Trophoblast cell (in vitro differentiated cells and primary cell): ENCODE measurements at regions not wholly inside any gene's neighbourhood (a gene's known extent, or its start where the extent isn't known, plus 50 kb on each side); places are given as distances from the start of the nearest gene placed in this dataset.

Source experiments
- DNase-seq, 2 donors: peaks; one replicate each; pipeline ENCODE4 v3.0.0-alpha.2; 2016
- H2AFZ ChIP-seq: 2 replicates; pipeline ENCODE4 v1.6.1; 2013; ENCODE audit warnings: low read length, moderate library complexity, mild to moderate bottlenecking; ENCODE audit not compliant: insufficient read depth, poor library complexity
- H2AK5ac ChIP-seq: 2 replicates; pipeline ENCODE4 v1.6.1; 2013; ENCODE audit warnings: mild to moderate bottlenecking, low read length
- H2BK120ac ChIP-seq: 2 replicates; pipeline ENCODE4 v1.6.1; 2013; ENCODE audit warnings: low read length, mild to moderate bottlenecking, moderate library complexity; ENCODE audit not compliant: insufficient read depth, poor library complexity
- H2BK12ac ChIP-seq: 2 replicates; pipeline ENCODE4 v1.6.1; 2013; ENCODE audit warnings: mild to moderate bottlenecking, low read length, moderate library complexity
- H2BK5ac ChIP-seq: 2 replicates; pipeline ENCODE4 v1.6.1; 2013; ENCODE audit warnings: low read length, low read depth, moderate library complexity, mild to moderate bottlenecking; ENCODE audit not compliant: poor library complexity
- H3K14ac ChIP-seq: 2 replicates; pipeline ENCODE4 v1.6.1; 2013; ENCODE audit warnings: mild to moderate bottlenecking, low read length
- H3K18ac ChIP-seq: 2 replicates; pipeline ENCODE4 v1.6.1; 2013; ENCODE audit warnings: mild to moderate bottlenecking, low read length
- H3K23ac ChIP-seq: 2 replicates; pipeline ENCODE4 v1.6.1; 2013; ENCODE audit warnings: low read length
- H3K27ac ChIP-seq: 2 replicates; pipeline ENCODE4 v1.5.1; 2013; ENCODE audit warnings: low read depth, mild to moderate bottlenecking, inconsistent platforms, low read length, moderate library complexity
- H3K27me3 ChIP-seq: 2 replicates; pipeline ENCODE4 v1.6.1; 2013; ENCODE audit warnings: inconsistent platforms, mild to moderate bottlenecking, low read length, moderate library complexity; ENCODE audit not compliant: insufficient read depth
- H3K36me3 ChIP-seq, 2 experiments: 1 replicate in 1 of 2; 2 replicates in 1 of 2; pipeline ENCODE4 v1.6.1; 2013; ENCODE audit warnings: low read length in 2 of 2, mild to moderate bottlenecking in 2 of 2, moderate library complexity in 1 of 2; ENCODE audit not compliant: insufficient read depth in 2 of 2, control insufficient read depth in 1 of 2
- H3K4ac ChIP-seq: 2 replicates; pipeline ENCODE4 v1.6.1; 2013; ENCODE audit warnings: low read depth, mild to moderate bottlenecking, low read length, moderate library complexity
- H3K4me1 ChIP-seq, 2 experiments: 1 replicate in 1 of 2; 2 replicates in 1 of 2; pipeline ENCODE4 v1.6.1; 2013; ENCODE audit warnings: low read length in 2 of 2, mild to moderate bottlenecking in 2 of 2, moderate library complexity in 1 of 2; ENCODE audit not compliant: insufficient read depth in 2 of 2, control insufficient read depth in 1 of 2
- H3K4me2 ChIP-seq: 2 replicates; pipeline ENCODE4 v1.6.1; 2013; ENCODE audit warnings: inconsistent platforms, mild to moderate bottlenecking, low read length, moderate library complexity
- H3K4me3 ChIP-seq: 2 replicates; pipeline ENCODE4 v1.5.1; 2013; ENCODE audit warnings: mild to moderate bottlenecking, low read depth, low read length, inconsistent platforms
- H3K79me1 ChIP-seq: one replicate; pipeline ENCODE4 v1.6.1; 2013; ENCODE audit warnings: low read length
- H3K79me2 ChIP-seq: 2 replicates; pipeline ENCODE4 v1.6.1; 2013; ENCODE audit warnings: low read length, mild to moderate bottlenecking; ENCODE audit not compliant: control insufficient read depth, insufficient read depth, poor library complexity
- H3K9ac ChIP-seq: 2 replicates; pipeline ENCODE4 v1.6.1; 2013; ENCODE audit warnings: mild to moderate bottlenecking, low read length
- H3K9me3 ChIP-seq: 2 replicates; pipeline ENCODE4 v1.6.1; 2013; ENCODE audit warnings: low read depth, mild to moderate bottlenecking, control low read depth, inconsistent platforms, low read length; ENCODE audit not compliant: insufficient read depth
- H4K12ac ChIP-seq: 2 replicates; pipeline ENCODE4 v1.6.1; 2013; ENCODE audit warnings: low read depth, mild to moderate bottlenecking, low read length, moderate library complexity
- H4K8ac ChIP-seq: 2 replicates; pipeline ENCODE4 v1.6.1; 2013; ENCODE audit warnings: low read depth, mild to moderate bottlenecking, low read length, moderate library complexity
- H4K91ac ChIP-seq: one replicate; pipeline ENCODE4 v1.6.1; 2013; ENCODE audit warnings: low read depth, mild to moderate bottlenecking, low read length, moderate library complexity
- WGBS: extraction: QIAGEN DNeasy Blood & Tissue Kit; methylation state at CpG from one replicate; pipeline ENCODE4 v1.1.7; 2013; ENCODE audit warnings: missing lambda C conversion rate; ENCODE audit not compliant: insufficient read length, insufficient coverage; ENCODE audit errors: extremely low coverage; 5-methylcytosine and 5-hydroxymethylcytosine counted together

- Histone ChIP-seq H3K79me1 (no peaks in the 10 kb centered on the region), H3K4me2 (no peak overlapping the region), H3K27ac (no peak overlapping the region), H2BK5ac (no peak overlapping the region), H3K14ac (no peak overlapping the region), H3K27me3 (no peaks in the 10 kb centered on the region), H4K8ac (no peak overlapping the region), H3K4me3 (no peak overlapping the region), H2AFZ (no peak overlapping the region), H3K36me3 (no peaks in the 10 kb centered on the region), H4K91ac (no peak overlapping the region), H3K23ac (no peak overlapping the region), H3K4me1 (no peaks in the 10 kb centered on the region), H3K79me2 (no peaks in the 10 kb centered on the region), H4K12ac (no peak overlapping the region), H2BK12ac (no peak overlapping the region), H3K9me3 (peaks cover 8% of the 10 kb centered on the region), H2BK120ac (no peak overlapping the region), H2AK5ac (no peak overlapping the region), H3K9ac (no peak overlapping the region), H3K4ac (no peak overlapping the region), H3K18ac (no peak overlapping the region)
- WGBS: no CpG with 5 or more reads among the region's 2 CpGs
- DNase-seq: no peak
These were observed 129.1 kb downstream of the HMX1 start for GRCh38 chr4:8742546-8742945.

- no peaks in the 10 kb centered on the region for H3K27me3 ChIP-seq
- H4K91ac ChIP-seq: no peak overlapping the region
These were observed 130.0 kb downstream of the HMX1 start for GRCh38 chr4:8741513-8742226.

GRCh38 chr4:8740666-8741395 is 130.8 kb downstream of the HMX1 start:
- Histone ChIP-seq H2BK12ac (no peak overlapping the region), H4K8ac (no peak overlapping the region), H3K4me3 (no peak overlapping the region), H3K79me2 (no peaks in the 10 kb centered on the region), H4K12ac (no peak overlapping the region), H2AK5ac (no peak overlapping the region), H3K27ac (no peak overlapping the region), H2BK5ac (no peak overlapping the region), H2AFZ (no peak overlapping the region), H3K27me3 (no peaks in the 10 kb centered on the region), H3K14ac (no peak overlapping the region), H3K4me2 (no peak overlapping the region), H4K91ac (no peak overlapping the region), H3K4me1 (no peaks in the 10 kb centered on the region), H2BK120ac (no peak overlapping the region), H3K36me3 (no peaks in the 10 kb centered on the region), H3K4ac (no peak overlapping the region), H3K9ac (no peak overlapping the region), H3K23ac (no peak overlapping the region), H3K79me1 (no peaks in the 10 kb centered on the region), H3K9me3 (peaks cover 2% of the 10 kb centered on the region), H3K18ac (no peak overlapping the region)
- no CpG with 5 or more reads among the region's 22 CpGs for WGBS
- DNase-seq: no peak

More at GRCh38 chr4:8741513-8742226, 130.0 kb downstream of the HMX1 start:
- no peaks in the 10 kb centered on the region for H3K79me2 ChIP-seq
- no peak overlapping the region for H4K12ac ChIP-seq
- H3K79me1 ChIP-seq: no peaks in the 10 kb centered on the region
- H3K9me3 ChIP-seq: peaks cover 6% of the 10 kb centered on the region
- no peak overlapping the region for H2AK5ac ChIP-seq
- H3K4ac ChIP-seq: no peak overlapping the region
- no peak overlapping the region for H3K27ac ChIP-seq
- DNase-seq: no peak
- H3K4me2 ChIP-seq: no peak overlapping the region
- no peak overlapping the region for H4K8ac ChIP-seq
- H3K14ac ChIP-seq: no peak overlapping the region
- H2BK12ac ChIP-seq: no peak overlapping the region
- no peak overlapping the region for H3K18ac ChIP-seq
- WGBS: no CpG with 5 or more reads among the region's 12 CpGs
- H2BK120ac ChIP-seq: no peak overlapping the region
- no peak overlapping the region for H2AFZ ChIP-seq
- H2BK5ac ChIP-seq: no peak overlapping the region
- H3K23ac ChIP-seq: no peak overlapping the region
- no peaks in the 10 kb centered on the region for H3K36me3 ChIP-seq
- no peak overlapping the region for H3K4me3 ChIP-seq
- H3K9ac ChIP-seq: no peak overlapping the region
- no peaks in the 10 kb centered on the region for H3K4me1 ChIP-seq

- Histone ChIP-seq H4K12ac (no peak overlapping the region), H3K27ac (no peak overlapping the region), H3K23ac (no peak overlapping the region), H3K4me3 (no peak overlapping the region), H3K36me3 (no peaks in the 10 kb centered on the region), H2AFZ (no peak overlapping the region), H2BK120ac (no peak overlapping the region), H2AK5ac (no peak overlapping the region), H3K18ac (no peak overlapping the region), H3K9me3 (peaks cover 1% of the 10 kb centered on the region), H3K14ac (no peak overlapping the region), H3K9ac (no peak overlapping the region), H3K79me1 (no peaks in the 10 kb centered on the region), H3K4me2 (no peak overlapping the region), H4K91ac (no peak overlapping the region), H3K4me1 (no peaks in the 10 kb centered on the region), H4K8ac (no peak overlapping the region), H2BK5ac (no peak overlapping the region), H3K79me2 (no peaks in the 10 kb centered on the region), H3K27me3 (no peaks in the 10 kb centered on the region), H3K4ac (no peak overlapping the region), H2BK12ac (no peak overlapping the region)
- DNase-seq: no peak
- WGBS: no CpG with 5 or more reads among the region's 23 CpGs
These were observed 131.6 kb downstream of the HMX1 start for GRCh38 chr4:8739820-8740665.
